Right lobe of liver (tissue), 6 donors: ENCODE measurements at regions not wholly inside any gene's neighbourhood (a gene's known extent, or its start where the extent isn't known, plus 50 kb on each side); places are given as distances from the start of the nearest gene placed in this dataset.

ENCODE experiments used
- ATAC-seq, 4 donors: fragments of 200-7000 bp; cut with Tn5 transposase; one replicate each; pipeline ENCODE4 v1.9.1; 2020; ENCODE audit warnings: mild to moderate bottlenecking in 4 of 4, moderate library complexity in 4 of 4
- DNase-seq, 3 donors: peaks; one replicate each; pipeline ENCODE4 v3.0.0-alpha.2; 2020
- H3K27ac ChIP-seq, 3 donors: fragments of 200-600 bp; one replicate each; pipeline ENCODE4 v1.8.0; 2022
- H3K27me3 ChIP-seq, 2 donors: fragments of 200-600 bp; one replicate each; pipeline ENCODE4 v1.8.0; 2022
- H3K36me3 ChIP-seq, 4 donors: fragments of 200-600 bp; sonication (generic) in 1 of 4; one replicate each; pipeline versions ENCODE4 v1.5.1 to v1.8.0; 2017 to 2022; ENCODE audit warnings: control low read depth in 1 of 4
- H3K4me1 ChIP-seq, 4 donors: fragments of 200-600 bp; sonication (generic) in 1 of 4; one replicate each; pipeline versions ENCODE4 v1.5.1 to v1.8.0; 2017 to 2022; ENCODE audit warnings: control low read depth in 1 of 4
- H3K4me3 ChIP-seq, 3 donors: fragments of 200-600 bp; one replicate each; pipeline ENCODE4 v1.8.0; 2022
- H3K9me3 ChIP-seq, 4 donors: fragments of 200-600 bp; sonication (generic) in 1 of 4; one replicate each; pipeline versions ENCODE4 v1.5.1 to v1.8.0; 2017 to 2022; ENCODE audit warnings: control low read depth in 1 of 4
- CTCF ChIP-seq, 4 donors: fragments of 200-600 bp in 3 of 4; fragments of 450-650 bp in 1 of 4; IDR thresholded peaks; one replicate each; pipeline versions ENCODE4 v1.5.1 to v1.8.0; 2016 to 2022; ENCODE audit warnings: antibody characterized with exemption in 4 of 4, mild to moderate bottlenecking in 2 of 4
- POLR2A ChIP-seq: fragments of 450-650 bp; IDR thresholded peaks from one replicate; pipeline ENCODE4 v1.6.1; 2017; ENCODE audit warnings: antibody characterized with exemption, mild to moderate bottlenecking
- WGBS: methylation state at CpG from one replicate; pipeline ENCODE4 v1.1.6; 2018; ENCODE audit warnings: low coverage, low lambda C conversion rate; ENCODE audit not compliant: insufficient coverage; ENCODE audit errors: missing lambda C conversion rate; 5-methylcytosine and 5-hydroxymethylcytosine counted together
- intact Hi-C, 2 donors: fragments of 100-400 bp; cut with DNase I; formaldehyde crosslinking; loops; one replicate each; pipeline versions ENCODE4 v1.11.2 to v1.14.1; 2022
- donor health status: DM: no; HTN: yes; CAD: no.
- donor health status: DM: no; HTN: no; CAD: no.
- donor health status: DM: no; HTN: no; CAD: no.
- donor health status: DM: no; HTN: yes; CAD: no.
- donor health status: DM: no; HTN: yes; CAD: no.

- peak; percentile 45 to 83 (median 68) for DNase-seq
- Histone ChIP-seq H3K27ac (peak overlapping the region in 2 of 3 donors; percentile 93 to 95), H3K9me3 (no peaks in the 10 kb centered on the region), H3K36me3 (no peaks in the 10 kb centered on the region), H3K27me3 (no peaks in the 10 kb centered on the region), H3K4me3 (no peak overlapping the region), H3K4me1 (peaks cover 0 to 53% (median 24%) of the 10 kb centered on the region in 4 donors)
- intact Hi-C loops, result no loop called here
- 27% methylated on average over 4 of the region's 5 CpGs for WGBS
- peak; percentile 37 to 48 (median 45) for ATAC-seq
- no peak for TF ChIP-seq POLR2A
- TF ChIP-seq CTCF (IDR thresholded peaks at IDR 0.05), result no peak
Measured at GRCh38 chr6:105791583-105792318, 294.4 kb upstream of the PRDM1 start.

GRCh38 chr6:105791179-105791578, 295.0 kb upstream of the PRDM1 start:
- H3K4me1 ChIP-seq, result peaks cover 0 to 47% (median 21%) of the 10 kb centered on the region in 4 donors
- H3K27ac ChIP-seq, result peak overlapping the region in 2 of 3 donors; percentile 93 to 95
- H3K9me3 ChIP-seq, result no peaks in the 10 kb centered on the region
- ATAC-seq (no peak), DNase-seq (no peak)
- WGBS, result 56% methylated on average over 1 of the region's 1 CpG
- intact Hi-C loops, result no loop called here
- no peaks in the 10 kb centered on the region for H3K36me3 ChIP-seq
- no peaks in the 10 kb centered on the region for H3K27me3 ChIP-seq
- no peak overlapping the region for H3K4me3 ChIP-seq
- TF ChIP-seq CTCF (IDR thresholded peaks at IDR 0.05), result no peak
- TF ChIP-seq POLR2A, result no peak

- no peak for DNase-seq
- peaks cover 0 to 42% (median 20%) of the 10 kb centered on the region in 4 donors for H3K4me1 ChIP-seq
- 21% methylated on average over 1 of the region's 1 CpG for WGBS
Measured at GRCh38 chr6:105790635-105791034, 295.5 kb upstream of the PRDM1 start.

GRCh38 chr6:105789935-105790334, 296.2 kb upstream of the PRDM1 start:
- no peaks in the 10 kb centered on the region for H3K27me3 ChIP-seq
- no peaks in the 10 kb centered on the region for H3K36me3 ChIP-seq
- intact Hi-C loops, result no loop called here
- 38% methylated on average over 2 of the region's 2 CpGs for WGBS
- no peak overlapping the region for H3K27ac ChIP-seq
- ATAC-seq, result no peak
- peaks cover 0 to 36% (median 18%) of the 10 kb centered on the region in 4 donors for H3K4me1 ChIP-seq
- no peak overlapping the region for H3K4me3 ChIP-seq
- no peak for DNase-seq
- no peaks in the 10 kb centered on the region for H3K9me3 ChIP-seq
- TF ChIP-seq POLR2A (no peak), CTCF (IDR thresholded peaks at IDR 0.05) (no peak)

More at GRCh38 chr6:105790635-105791034, 295.5 kb upstream of the PRDM1 start:
- ATAC-seq, result no peak
- Histone ChIP-seq H3K27me3 (no peaks in the 10 kb centered on the region), H3K4me3 (no peak overlapping the region), H3K27ac (no peak overlapping the region), H3K36me3 (no peaks in the 10 kb centered on the region), H3K9me3 (no peaks in the 10 kb centered on the region)
- TF ChIP-seq CTCF (IDR thresholded peaks at IDR 0.05), result no peak
- intact Hi-C loops, result no loop called here
